T-helper 17 cell (primary cell): ENCODE measurements at regions not wholly inside any gene's neighbourhood (a gene's known extent, or its start where the extent isn't known, plus 50 kb on each side); places are given as distances from the start of the nearest gene placed in this dataset.

Experiments used
- ATAC-seq: fragments of 150-1000 bp; cut with Tn5 transposase; 2 replicates; pipeline ENCODE4 v1.10.0; 2021; ENCODE audit warnings: mild to moderate bottlenecking, moderate library complexity
- DNase-seq, 3 donors: peaks; one replicate each; pipeline versions ENCODE4 v3.0.0 to v3.0.0-alpha.2; 2020 to 2021
- H3K9me3 ChIP-seq: one replicate; pipeline ENCODE4 v1.7.0; 2013; ENCODE audit warnings: low read length, mild to moderate bottlenecking; ENCODE audit not compliant: control insufficient read depth, poor library complexity, severe bottlenecking
- H3K27ac Mint-ChIP-seq: one replicate; pipeline ENCODE4 v1.8.0; 2022; ENCODE audit warnings: mild to moderate bottlenecking, moderate library complexity, mixed read lengths
- H3K27me3 Mint-ChIP-seq: one replicate; pipeline ENCODE4 v1.8.0; 2022; ENCODE audit warnings: mixed read lengths
- H3K36me3 Mint-ChIP-seq: one replicate; pipeline ENCODE4 v1.8.0; 2022; ENCODE audit warnings: low read depth, mixed read lengths
- H3K4me1 Mint-ChIP-seq: one replicate; pipeline ENCODE4 v1.8.0; 2022; ENCODE audit warnings: mild to moderate bottlenecking, mixed read lengths
- H3K4me3 Mint-ChIP-seq: one replicate; pipeline ENCODE4 v1.8.0; 2022; ENCODE audit warnings: mild to moderate bottlenecking, moderate library complexity, mixed read lengths

- Mint-ChIP-seq H3K36me3 (no peaks in the 10 kb centered on the region), H3K4me3 (no peak overlapping the region), H3K4me1 (no peaks in the 10 kb centered on the region), H3K27me3 (no peaks in the 10 kb centered on the region), H3K27ac (no peak overlapping the region)
- ATAC-seq = no peak
- no peaks in the 10 kb centered on the region for H3K9me3 ChIP-seq
- DNase-seq = no peak
These were observed 83.7 kb downstream of the FAT4 start for GRCh38 chr4:125398263-125399002.

GRCh38 chr4:125400756-125401155 lies 86.0 kb downstream of the FAT4 start:
- Mint-ChIP-seq H3K36me3 (no peaks in the 10 kb centered on the region), H3K27ac (no peak overlapping the region), H3K27me3 (no peaks in the 10 kb centered on the region), H3K4me3 (no peak overlapping the region), H3K4me1 (no peaks in the 10 kb centered on the region)
- DNase-seq = no peak
- no peaks in the 10 kb centered on the region for H3K9me3 ChIP-seq
- ATAC-seq = no peak

GRCh38 chr4:125401784-125402183 lies 87.0 kb downstream of the FAT4 start:
- Mint-ChIP-seq H3K4me3 (no peak overlapping the region), H3K27ac (no peak overlapping the region), H3K36me3 (no peaks in the 10 kb centered on the region), H3K4me1 (no peaks in the 10 kb centered on the region), H3K27me3 (no peaks in the 10 kb centered on the region)
- no peaks in the 10 kb centered on the region for H3K9me3 ChIP-seq
- DNase-seq (no peak), ATAC-seq (no peak)

GRCh38 chr4:125420526-125420925 lies 105.8 kb downstream of the FAT4 start:
- Mint-ChIP-seq H3K4me3 (no peak overlapping the region), H3K4me1 (no peaks in the 10 kb centered on the region), H3K27ac (no peak overlapping the region), H3K36me3 (no peaks in the 10 kb centered on the region), H3K27me3 (no peaks in the 10 kb centered on the region)
- DNase-seq (no peak), ATAC-seq (no peak)
- no peaks in the 10 kb centered on the region for H3K9me3 ChIP-seq

- no peak overlapping the region for H3K27ac Mint-ChIP-seq
- DNase-seq = no peak
- no peak for ATAC-seq
- H3K4me1 Mint-ChIP-seq = no peaks in the 10 kb centered on the region
- H3K9me3 ChIP-seq = no peaks in the 10 kb centered on the region
- no peaks in the 10 kb centered on the region for H3K27me3 Mint-ChIP-seq
- H3K4me3 Mint-ChIP-seq = no peak overlapping the region
- no peaks in the 10 kb centered on the region for H3K36me3 Mint-ChIP-seq
These were observed 106.8 kb downstream of the FAT4 start for GRCh38 chr4:125421547-125421946.

GRCh38 chr4:125423124-125423523 lies 108.4 kb downstream of the FAT4 start:
- ATAC-seq = no peak
- Mint-ChIP-seq H3K4me1 (no peaks in the 10 kb centered on the region), H3K4me3 (no peak overlapping the region), H3K27me3 (no peaks in the 10 kb centered on the region), H3K36me3 (no peaks in the 10 kb centered on the region), H3K27ac (no peak overlapping the region)
- no peaks in the 10 kb centered on the region for H3K9me3 ChIP-seq
- DNase-seq = no peak

GRCh38 chr4:125428832-125429231 lies 114.1 kb downstream of the FAT4 start:
- Mint-ChIP-seq H3K4me3 (no peak overlapping the region), H3K27ac (no peak overlapping the region), H3K4me1 (no peaks in the 10 kb centered on the region), H3K27me3 (no peaks in the 10 kb centered on the region), H3K36me3 (no peaks in the 10 kb centered on the region)
- DNase-seq (no peak), ATAC-seq (no peak)
- H3K9me3 ChIP-seq = no peaks in the 10 kb centered on the region

GRCh38 chr4:125430086-125430485 lies 115.3 kb downstream of the FAT4 start:
- ATAC-seq (no peak), DNase-seq (no peak)
- Mint-ChIP-seq H3K27me3 (no peaks in the 10 kb centered on the region), H3K27ac (no peak overlapping the region), H3K36me3 (no peaks in the 10 kb centered on the region), H3K4me3 (no peak overlapping the region), H3K4me1 (no peaks in the 10 kb centered on the region)
- no peaks in the 10 kb centered on the region for H3K9me3 ChIP-seq

- H3K36me3 Mint-ChIP-seq = no peaks in the 10 kb centered on the region
- no peaks in the 10 kb centered on the region for H3K4me1 Mint-ChIP-seq
- DNase-seq (no peak), ATAC-seq (no peak)
- no peak overlapping the region for H3K27ac Mint-ChIP-seq
- no peaks in the 10 kb centered on the region for H3K9me3 ChIP-seq
- no peak overlapping the region for H3K4me3 Mint-ChIP-seq
- no peaks in the 10 kb centered on the region for H3K27me3 Mint-ChIP-seq
These were observed 117.3 kb downstream of the FAT4 start for GRCh38 chr4:125432078-125432477.

GRCh38 chr4:125433453-125433852 lies 118.7 kb downstream of the FAT4 start:
- ATAC-seq = no peak
- no peaks in the 10 kb centered on the region for H3K36me3 Mint-ChIP-seq
- no peaks in the 10 kb centered on the region for H3K27me3 Mint-ChIP-seq
- DNase-seq = no peak
- no peak overlapping the region for H3K27ac Mint-ChIP-seq
- no peaks in the 10 kb centered on the region for H3K9me3 ChIP-seq
- H3K4me3 Mint-ChIP-seq = no peak overlapping the region
- no peaks in the 10 kb centered on the region for H3K4me1 Mint-ChIP-seq

GRCh38 chr4:125434136-125434535 lies 119.4 kb downstream of the FAT4 start:
- H3K27ac Mint-ChIP-seq = no peak overlapping the region
- H3K4me3 Mint-ChIP-seq = no peak overlapping the region
- H3K9me3 ChIP-seq = no peaks in the 10 kb centered on the region
- no peaks in the 10 kb centered on the region for H3K36me3 Mint-ChIP-seq
- DNase-seq = no peak
- no peaks in the 10 kb centered on the region for H3K27me3 Mint-ChIP-seq
- H3K4me1 Mint-ChIP-seq = no peaks in the 10 kb centered on the region
- no peak for ATAC-seq

GRCh38 chr4:125440814-125441213 lies 126.1 kb downstream of the FAT4 start:
- H3K4me1 Mint-ChIP-seq = no peaks in the 10 kb centered on the region
- H3K4me3 Mint-ChIP-seq = no peak overlapping the region
- H3K36me3 Mint-ChIP-seq = no peaks in the 10 kb centered on the region
- no peak overlapping the region for H3K27ac Mint-ChIP-seq
- DNase-seq = no peak
- no peak for ATAC-seq
- no peaks in the 10 kb centered on the region for H3K9me3 ChIP-seq
- no peaks in the 10 kb centered on the region for H3K27me3 Mint-ChIP-seq

- Mint-ChIP-seq H3K36me3 (no peaks in the 10 kb centered on the region), H3K4me3 (no peak overlapping the region), H3K27ac (no peak overlapping the region), H3K27me3 (no peaks in the 10 kb centered on the region), H3K4me1 (no peaks in the 10 kb centered on the region)
- ATAC-seq (no peak), DNase-seq (no peak)
- H3K9me3 ChIP-seq = no peaks in the 10 kb centered on the region
These were observed 129.4 kb downstream of the FAT4 start for GRCh38 chr4:125444166-125444565.

- no peaks in the 10 kb centered on the region for H3K36me3 Mint-ChIP-seq
- no peaks in the 10 kb centered on the region for H3K27me3 Mint-ChIP-seq
- H3K27ac Mint-ChIP-seq = no peak overlapping the region
- no peaks in the 10 kb centered on the region for H3K9me3 ChIP-seq
- H3K4me3 Mint-ChIP-seq = no peak overlapping the region
- no peak for ATAC-seq
- no peaks in the 10 kb centered on the region for H3K4me1 Mint-ChIP-seq
- no peak for DNase-seq
These were observed 130.8 kb downstream of the FAT4 start for GRCh38 chr4:125445525-125445924.
